ENCODE measurements at regions not wholly inside any gene's neighbourhood (a gene's known extent, or its start where the extent isn't known, plus 50 kb on each side); places are given as distances from the start of the nearest gene placed in this dataset.

DNA sequence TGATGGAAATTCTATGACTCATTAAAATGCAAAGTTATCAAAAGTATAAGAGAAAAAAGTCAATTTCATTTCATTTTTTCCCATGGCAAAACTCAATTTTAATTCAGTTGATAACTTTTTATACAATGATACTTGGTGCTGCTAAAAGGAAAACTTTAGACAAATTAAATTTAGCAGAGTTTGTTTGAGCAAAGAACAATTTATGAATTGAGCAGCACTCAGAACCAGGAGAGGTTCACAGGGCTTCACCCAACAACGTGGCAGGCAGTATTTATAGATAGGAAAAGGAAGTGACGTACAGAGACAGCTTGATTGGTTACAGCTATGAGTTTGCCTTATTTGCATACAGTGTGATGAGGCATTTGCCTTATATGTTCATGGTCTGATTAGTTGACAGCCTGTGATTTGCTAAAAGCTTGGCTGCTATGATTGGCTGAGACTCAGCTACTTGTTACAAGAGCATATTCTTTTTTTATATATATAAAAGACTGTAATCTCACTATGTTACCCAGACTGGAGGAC is 157.2 kb upstream of the CELF2 start:
- DNase-seq (ENCODE audit: low spot score) = no peak
- TF ChIP-seq, protein P1, sequence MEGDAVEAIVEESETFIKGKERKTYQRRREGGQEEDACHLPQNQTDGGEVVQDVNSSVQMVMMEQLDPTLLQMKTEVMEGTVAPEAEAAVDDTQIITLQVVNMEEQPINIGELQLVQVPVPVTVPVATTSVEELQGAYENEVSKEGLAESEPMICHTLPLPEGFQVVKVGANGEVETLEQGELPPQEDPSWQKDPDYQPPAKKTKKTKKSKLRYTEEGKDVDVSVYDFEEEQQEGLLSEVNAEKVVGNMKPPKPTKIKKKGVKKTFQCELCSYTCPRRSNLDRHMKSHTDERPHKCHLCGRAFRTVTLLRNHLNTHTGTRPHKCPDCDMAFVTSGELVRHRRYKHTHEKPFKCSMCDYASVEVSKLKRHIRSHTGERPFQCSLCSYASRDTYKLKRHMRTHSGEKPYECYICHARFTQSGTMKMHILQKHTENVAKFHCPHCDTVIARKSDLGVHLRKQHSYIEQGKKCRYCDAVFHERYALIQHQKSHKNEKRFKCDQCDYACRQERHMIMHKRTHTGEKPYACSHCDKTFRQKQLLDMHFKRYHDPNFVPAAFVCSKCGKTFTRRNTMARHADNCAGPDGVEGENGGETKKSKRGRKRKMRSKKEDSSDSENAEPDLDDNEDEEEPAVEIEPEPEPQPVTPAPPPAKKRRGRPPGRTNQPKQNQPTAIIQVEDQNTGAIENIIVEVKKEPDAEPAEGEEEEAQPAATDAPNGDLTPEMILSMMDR (IDR thresholded peaks at IDR 0.05; ENCODE audit: extremely low read depth, missing control alignments) = no peak

DNA sequence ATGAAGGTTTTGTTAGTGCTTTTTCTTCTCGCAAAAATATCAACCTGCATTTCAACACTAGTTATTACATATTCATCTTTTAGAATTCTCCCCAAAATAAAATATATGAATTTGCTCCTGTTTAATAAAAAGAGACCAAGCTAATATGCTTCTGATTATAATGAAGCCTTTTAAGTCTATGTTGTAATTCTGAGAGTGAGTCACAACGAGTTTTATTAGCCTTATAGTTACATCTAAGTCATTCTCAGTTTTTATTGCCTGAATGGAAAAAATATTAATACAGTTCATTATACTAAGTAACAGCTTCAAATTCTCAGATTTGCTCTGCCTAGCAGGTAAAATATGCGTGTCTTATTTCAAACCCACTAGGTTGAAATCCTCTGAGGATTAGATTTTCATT is 152.4 kb upstream of the CELF2 start:
- TF ChIP-seq, protein P1 (IDR thresholded peaks at IDR 0.05; ENCODE audit: extremely low read depth, missing control alignments) = no peak
- no peak for DNase-seq (ENCODE audit: low spot score)

DNA sequence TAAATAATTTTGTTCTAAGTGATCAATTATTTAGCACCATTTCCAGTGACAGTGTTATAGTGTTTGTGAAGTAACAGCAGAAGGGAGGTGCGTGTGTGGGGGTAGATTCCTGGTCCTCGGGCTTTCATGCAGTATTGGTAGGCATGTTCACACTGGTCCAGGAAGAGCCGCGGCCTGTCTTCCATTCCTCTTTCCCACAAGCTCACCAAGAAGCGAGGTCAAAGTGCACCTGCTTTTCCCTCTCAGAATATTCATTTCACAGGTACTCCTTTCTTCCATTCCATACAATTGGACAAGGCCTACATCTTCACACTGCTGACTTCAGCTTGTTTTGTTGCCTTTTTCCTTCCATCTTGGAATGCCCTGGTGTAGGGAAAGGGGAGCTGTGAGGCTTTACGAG is 151.8 kb upstream of the CELF2 start:
- TF ChIP-seq, protein P1 (IDR thresholded peaks at IDR 0.05; ENCODE audit: extremely low read depth, missing control alignments) = no peak
- DNase-seq (ENCODE audit: low spot score) = no peak

- TF ChIP-seq, protein P1 (IDR thresholded peaks at IDR 0.05; ENCODE audit: extremely low read depth, missing control alignments) = no peak
- peak; percentile 31 for DNase-seq (ENCODE audit: low spot score)
Measured at GRCh38 chr10:10869592-10869991, 148.1 kb upstream of the CELF2 start.

GRCh38 chr10:10870523-10871241 is 147.0 kb upstream of the CELF2 start:
- DNase-seq (ENCODE audit: low spot score) = no peak
- TF ChIP-seq, protein P1 (IDR thresholded peaks at IDR 0.05; ENCODE audit: extremely low read depth, missing control alignments) = no peak

DNA sequence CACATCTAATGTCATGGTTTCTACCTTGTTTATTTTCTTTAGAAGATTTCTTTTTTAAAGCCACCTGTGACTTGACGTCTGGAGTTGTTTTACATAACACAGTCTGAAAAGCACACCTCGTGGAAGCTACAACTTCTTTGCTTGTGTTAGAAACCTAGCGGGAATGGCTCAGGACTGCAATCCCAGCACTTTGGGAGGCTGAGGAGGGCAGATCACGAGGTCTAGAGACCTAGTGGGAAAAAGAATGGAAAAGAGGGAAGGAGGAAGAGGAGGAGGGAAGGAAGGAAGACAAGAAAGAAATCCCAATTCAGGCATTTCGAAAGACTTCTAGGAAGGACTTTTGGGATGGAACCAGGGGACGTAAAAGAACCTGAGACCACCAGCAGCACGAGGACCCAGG is 146.3 kb upstream of the CELF2 start:
- TF ChIP-seq, protein P1 (IDR thresholded peaks at IDR 0.05; ENCODE audit: extremely low read depth, missing control alignments) = no peak
- DNase-seq (ENCODE audit: low spot score) = no peak

- no peak for DNase-seq (ENCODE audit: low spot score)
Measured at GRCh38 chr10:10872035-10872673, 145.5 kb upstream of the CELF2 start.

More at GRCh38 chr10:10872035-10872673, 145.5 kb upstream of the CELF2 start:
- TF ChIP-seq, protein P1 (IDR thresholded peaks at IDR 0.05; ENCODE audit: extremely low read depth, missing control alignments) = no peak

Measured in GM20000 (cell line).